MM.1S (cell line): ENCODE measurements at regions not wholly inside any gene's neighbourhood (a gene's known extent, or its start where the extent isn't known, plus 50 kb on each side); places are given as distances from the start of the nearest gene placed in this dataset.
"Not testable (repeated sequence)": the region's sequence is repeated elsewhere in the genome, so short reads cannot be mapped to it uniquely, and the experiment has no call there.

Experiments
- CTCF ChIP-seq: fragments of 300-600 bp; sonication (generic); IDR thresholded peaks from 2 replicates; pipeline ENCODE4 v1.5.1; 2016; ENCODE audit warnings: antibody characterized with exemption, low read length, mixed read lengths
- EZH2phosphoT487 ChIP-seq: fragments of 300-600 bp; sonication (generic); IDR thresholded peaks from 2 replicates; pipeline ENCODE4 v1.6.1; 2018; ENCODE audit warnings: antibody characterized with exemption, low read length

- not testable (repeated sequence) for TF ChIP-seq CTCF, EZH2phosphoT487
Observed at GRCh38 chr2:208800887-208801286, 394.3 kb downstream of the PTH2R start.
